Cardiac muscle cell (in vitro differentiated cells and primary cell): ENCODE measurements at regions not wholly inside any gene's neighbourhood (a gene's known extent, or its start where the extent isn't known, plus 50 kb on each side); places are given as distances from the start of the nearest gene placed in this dataset.
"Not testable (repeated sequence)": the region's sequence is repeated elsewhere in the genome, so short reads cannot be mapped to it uniquely, and the experiment has no call there.

Source experiments
- DNase-seq, 2 donors: peaks; one replicate each; pipeline versions ENCODE4 v3.0.0 to v3.0.0-alpha.2; 2010 to 2017; ENCODE audit warnings: low read depth in 1 of 2, low spot score in 1 of 2
- H3K27ac ChIP-seq: fragments of 200-600 bp; sonication (generic); 2 replicates; pipeline ENCODE4 v1.5.1; 2016
- H3K27me3 ChIP-seq: fragments of 200-600 bp; sonication (generic); 2 replicates; pipeline ENCODE4 v1.6.0; 2016; ENCODE audit warnings: control low read depth
- H3K36me3 ChIP-seq: fragments of 200-600 bp; sonication (generic); 2 replicates; pipeline ENCODE4 v1.5.1; 2016; ENCODE audit warnings: control low read depth
- H3K4me1 ChIP-seq: fragments of 200-600 bp; sonication (generic); 2 replicates; pipeline ENCODE4 v1.8.1; 2017; ENCODE audit warnings: low read depth, mild to moderate bottlenecking, mixed run types
- H3K4me3 ChIP-seq: fragments of 200-600 bp; sonication (generic); 2 replicates; pipeline ENCODE4 v1.5.1; 2016; ENCODE audit warnings: mild to moderate bottlenecking
- H3K9me3 ChIP-seq: fragments of 200-600 bp; sonication (generic); 2 replicates; pipeline ENCODE4 v1.5.1; 2017; ENCODE audit warnings: low read depth, mild to moderate bottlenecking, control low read depth

GRCh38 chr21:5975719-5976118 lies 4545.7 kb upstream of the TPTE start:
- H3K9me3 ChIP-seq, H3K27ac ChIP-seq, H3K27me3 ChIP-seq, H3K4me3 ChIP-seq, H3K36me3 ChIP-seq, DNase-seq, H3K4me1 ChIP-seq: not testable (repeated sequence)

DNA sequence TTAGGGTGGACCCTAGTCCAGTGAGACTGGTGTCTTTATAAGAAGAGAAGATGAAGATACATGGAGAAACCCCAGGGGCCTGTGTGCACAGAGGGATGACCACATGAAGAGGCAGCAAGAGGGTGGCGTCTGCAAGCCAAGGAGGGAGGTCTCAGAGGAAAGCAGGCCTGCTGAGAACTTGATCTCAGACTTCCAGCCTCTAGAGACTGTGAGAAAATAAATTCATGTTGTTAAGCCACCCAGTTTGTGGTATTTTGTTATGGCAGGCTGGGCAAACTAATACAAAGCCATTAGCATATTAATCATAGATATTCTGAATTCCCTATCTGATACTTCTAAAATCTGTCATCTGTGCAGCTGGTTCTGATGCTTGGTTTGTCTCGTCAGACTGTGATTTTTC lies 4523.8 kb upstream of the TPTE start:
- not testable (repeated sequence) for H3K27me3 ChIP-seq, H3K4me3 ChIP-seq, DNase-seq, H3K27ac ChIP-seq, H3K4me1 ChIP-seq, H3K9me3 ChIP-seq, H3K36me3 ChIP-seq

- H3K9me3 ChIP-seq, H3K27ac ChIP-seq, H3K4me3 ChIP-seq, H3K27me3 ChIP-seq, H3K36me3 ChIP-seq, DNase-seq, H3K4me1 ChIP-seq: not testable (repeated sequence)
Observed at GRCh38 chr21:6015422-6016057, 4505.8 kb upstream of the TPTE start.

- not testable (repeated sequence) for DNase-seq, H3K27me3 ChIP-seq, H3K9me3 ChIP-seq, H3K4me3 ChIP-seq, H3K4me1 ChIP-seq, H3K27ac ChIP-seq, H3K36me3 ChIP-seq
Observed at GRCh38 chr21:6020460-6020859, 4500.9 kb upstream of the TPTE start.

GRCh38 chr21:6020953-6021716 lies 4500.2 kb upstream of the TPTE start:
- not testable (repeated sequence) for H3K4me1 ChIP-seq, H3K27ac ChIP-seq, DNase-seq, H3K36me3 ChIP-seq, H3K27me3 ChIP-seq, H3K9me3 ChIP-seq, H3K4me3 ChIP-seq

- not testable (repeated sequence) for H3K27me3 ChIP-seq, H3K27ac ChIP-seq, H3K36me3 ChIP-seq, H3K4me3 ChIP-seq, DNase-seq, H3K9me3 ChIP-seq, H3K4me1 ChIP-seq
Observed at GRCh38 chr21:6021717-6022270, 4499.6 kb upstream of the TPTE start.

- H3K27ac ChIP-seq, DNase-seq, H3K4me1 ChIP-seq: not testable (repeated sequence)
Observed at GRCh38 chr21:6023331-6023730, 4498.1 kb upstream of the TPTE start.

DNA sequence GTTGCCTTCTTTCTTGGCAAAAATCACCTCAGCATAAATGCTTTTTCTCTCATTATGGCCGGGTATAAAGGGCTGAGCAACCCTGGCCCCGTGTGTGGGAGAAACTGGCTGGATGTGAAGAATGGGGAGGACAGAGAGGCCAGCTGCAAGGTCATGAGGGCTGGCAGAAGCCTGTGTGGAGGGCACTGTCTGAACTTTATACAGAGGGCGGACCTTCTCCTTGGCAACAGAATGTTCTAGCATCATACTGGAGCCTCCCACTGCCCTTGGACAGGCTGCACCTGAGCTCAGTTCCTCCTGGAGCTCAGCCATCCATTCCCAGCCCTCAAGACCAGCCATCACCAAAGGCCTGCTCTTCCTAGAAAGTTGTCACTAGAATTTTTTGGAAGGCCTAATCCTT lies 4496.2 kb upstream of the TPTE start:
- not testable (repeated sequence) for H3K27me3 ChIP-seq, H3K4me1 ChIP-seq, H3K27ac ChIP-seq, H3K4me3 ChIP-seq, DNase-seq, H3K36me3 ChIP-seq, H3K9me3 ChIP-seq

More at GRCh38 chr21:6023331-6023730, 4498.1 kb upstream of the TPTE start:
- H3K36me3 ChIP-seq, H3K9me3 ChIP-seq, H3K4me3 ChIP-seq, H3K27me3 ChIP-seq: not testable (repeated sequence)

GRCh38 chr21:6027497-6027896 lies 4493.9 kb upstream of the TPTE start:
- DNase-seq, H3K4me3 ChIP-seq, H3K36me3 ChIP-seq, H3K4me1 ChIP-seq, H3K27me3 ChIP-seq, H3K9me3 ChIP-seq, H3K27ac ChIP-seq: not testable (repeated sequence)

GRCh38 chr21:6034124-6034678 lies 4487.2 kb upstream of the TPTE start:
- H3K4me3 ChIP-seq, DNase-seq, H3K27me3 ChIP-seq, H3K36me3 ChIP-seq, H3K27ac ChIP-seq, H3K4me1 ChIP-seq, H3K9me3 ChIP-seq: not testable (repeated sequence)

DNA sequence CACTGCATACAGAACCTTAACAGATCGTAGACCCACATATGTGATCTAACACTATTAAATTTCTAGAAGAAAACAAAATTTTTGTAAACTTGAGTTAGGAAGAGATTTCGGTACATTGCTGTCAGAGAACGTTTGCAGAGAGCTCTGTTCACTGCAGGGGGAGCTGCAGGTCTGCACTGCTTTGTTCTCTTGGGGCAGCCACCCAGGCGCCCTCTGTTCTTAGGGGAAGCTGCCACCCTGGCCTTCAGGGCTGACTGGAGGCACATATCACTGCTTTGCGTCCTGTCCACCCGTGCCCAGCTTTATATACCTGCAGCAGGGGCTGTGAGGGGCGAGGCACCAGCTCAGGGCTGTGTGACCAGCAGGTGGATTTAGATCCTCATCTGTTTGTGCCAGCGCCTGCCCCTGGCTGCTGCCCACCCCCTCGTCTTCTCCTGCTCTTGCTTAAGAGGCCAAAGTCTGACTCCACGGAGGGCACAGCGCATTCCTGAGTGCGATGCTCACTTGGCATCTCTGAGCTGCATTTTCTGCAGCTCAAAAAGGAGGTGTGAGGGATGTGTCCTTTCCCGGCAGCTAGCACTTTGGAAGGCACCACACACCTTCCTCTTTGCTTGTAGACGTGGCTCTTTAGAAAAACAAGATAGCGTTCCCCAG lies 4486.4 kb upstream of the TPTE start:
- H3K4me3 ChIP-seq, H3K9me3 ChIP-seq, H3K4me1 ChIP-seq, H3K27me3 ChIP-seq, DNase-seq, H3K36me3 ChIP-seq, H3K27ac ChIP-seq: not testable (repeated sequence)

GRCh38 chr21:6035474-6036155 lies 4485.8 kb upstream of the TPTE start:
- H3K36me3 ChIP-seq, H3K27ac ChIP-seq, H3K9me3 ChIP-seq, H3K27me3 ChIP-seq, H3K4me1 ChIP-seq, DNase-seq, H3K4me3 ChIP-seq: not testable (repeated sequence)

- not testable (repeated sequence) for H3K27me3 ChIP-seq, H3K4me1 ChIP-seq, H3K4me3 ChIP-seq, H3K27ac ChIP-seq, DNase-seq, H3K9me3 ChIP-seq, H3K36me3 ChIP-seq
Observed at GRCh38 chr21:6039224-6039623, 4482.2 kb upstream of the TPTE start.
